GM21367 (cell line): ENCODE measurements at regions not wholly inside any gene's neighbourhood (a gene's known extent, or its start where the extent isn't known, plus 50 kb on each side); places are given as distances from the start of the nearest gene placed in this dataset.

Source experiments
- ATAC-seq: cut with Tn5 transposase; IDR thresholded peaks from one replicate; pipeline ENCODE4 v1.9.1; 2021; ENCODE audit not compliant: unreplicated experiment

GRCh38 chr12:20213723-20214625 is 154.4 kb upstream of the PDE3A start:
- ATAC-seq = no peak

GRCh38 chr12:20220339-20220738 is 148.0 kb upstream of the PDE3A start:
- no peak for ATAC-seq

- no peak for ATAC-seq
These were observed 135.2 kb upstream of the PDE3A start for GRCh38 chr12:20232931-20233675.

GRCh38 chr12:20234474-20234873 is 133.9 kb upstream of the PDE3A start:
- no peak for ATAC-seq

- ATAC-seq = no peak
These were observed 131.2 kb upstream of the PDE3A start for GRCh38 chr12:20237091-20237490.

- ATAC-seq = no peak
These were observed 122.8 kb upstream of the PDE3A start for GRCh38 chr12:20245491-20245890.

- ATAC-seq = no peak
These were observed 119.7 kb upstream of the PDE3A start for GRCh38 chr12:20248646-20249045.

- ATAC-seq = no peak
These were observed 117.6 kb upstream of the PDE3A start for GRCh38 chr12:20250761-20251160.

GRCh38 chr12:20257311-20257710 is 111.0 kb upstream of the PDE3A start:
- no peak for ATAC-seq

GRCh38 chr12:20259786-20260185 is 108.6 kb upstream of the PDE3A start:
- ATAC-seq = no peak

GRCh38 chr12:20260851-20261250 is 107.5 kb upstream of the PDE3A start:
- no peak for ATAC-seq

GRCh38 chr12:20262119-20262518 is 106.2 kb upstream of the PDE3A start:
- ATAC-seq = no peak

GRCh38 chr12:20264026-20264425 is 104.3 kb upstream of the PDE3A start:
- no peak for ATAC-seq

GRCh38 chr12:20264608-20265114 is 103.7 kb upstream of the PDE3A start:
- ATAC-seq = no peak

GRCh38 chr12:20268121-20268732 is 100.1 kb upstream of the PDE3A start:
- ATAC-seq = no peak

- no peak for ATAC-seq
These were observed 99.6 kb upstream of the PDE3A start for GRCh38 chr12:20268771-20269170.

- no peak for ATAC-seq
These were observed 98.8 kb upstream of the PDE3A start for GRCh38 chr12:20269337-20270067.

- ATAC-seq = no peak
These were observed 97.8 kb upstream of the PDE3A start for GRCh38 chr12:20270557-20270956.

- ATAC-seq = no peak
These were observed 96.2 kb upstream of the PDE3A start for GRCh38 chr12:20272161-20272560.

GRCh38 chr12:20272801-20273200 is 95.5 kb upstream of the PDE3A start:
- no peak for ATAC-seq

GRCh38 chr12:20274008-20274407 is 94.3 kb upstream of the PDE3A start:
- no peak for ATAC-seq
